AG04449 (cell line): ENCODE measurements at regions not wholly inside any gene's neighbourhood (a gene's known extent, or its start where the extent isn't known, plus 50 kb on each side); places are given as distances from the start of the nearest gene placed in this dataset.

Experiments used
- CTCF ChIA-PET: fragments of 350-600 bp; formaldehyde crosslinking; extraction: SDS; loops from one replicate; lab custom pipeline; 2021; ENCODE audit warnings: antibody characterized with exemption; lab: Yijun Ruan, JAX
- POLR2A ChIA-PET: fragments of 400-600, 350-600 bp; formaldehyde crosslinking; extraction: SDS; loops from one replicate; lab custom pipeline; 2020; ENCODE audit warnings: antibody characterized with exemption, inconsistent platforms; lab: Yijun Ruan, JAX
- DNase-seq: peaks from one replicate; pipeline ENCODE4 v3.0.0-alpha.2; 2010; ENCODE audit warnings: low read depth, low spot score
- H3K4me3 ChIP-seq: 2 replicates; pipeline ENCODE4 v1.5.1; 2011; ENCODE audit warnings: low read depth, mild to moderate bottlenecking, control low read depth, low read length
- CTCF ChIP-seq: IDR thresholded peaks from one replicate; pipeline ENCODE4 v1.5.1; 2011; ENCODE audit warnings: mild to moderate bottlenecking, moderate library complexity, low read length, control low read depth, inconsistent platforms; ENCODE audit not compliant: insufficient read depth; ENCODE audit errors: missing control alignments

DNA sequence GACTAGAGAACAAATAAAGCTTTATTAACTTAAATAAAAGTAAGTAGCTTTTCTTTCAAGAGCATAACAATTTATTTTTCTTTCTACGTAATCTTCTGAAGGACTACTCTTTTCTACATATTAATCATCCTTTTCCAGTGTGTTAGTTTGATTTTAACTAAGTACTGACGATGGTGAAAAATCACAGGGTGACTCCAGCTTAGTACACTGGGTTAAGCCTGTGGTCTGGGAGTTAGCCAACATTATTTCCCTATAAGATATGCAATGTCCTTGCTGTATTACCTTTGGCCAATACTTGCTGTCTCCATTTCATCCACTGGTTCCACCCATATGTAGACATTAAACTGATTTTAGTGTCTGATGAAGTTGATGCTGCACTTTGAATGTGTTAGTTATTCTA, 508.6 kb upstream of the SUCLG2 start:
- POLR2A ChIA-PET, result no interaction called here
- no peak for DNase-seq
- CTCF ChIA-PET, result no interaction called here
- H3K4me3 ChIP-seq, result no peak overlapping the region
- no peak for TF ChIP-seq CTCF

DNA sequence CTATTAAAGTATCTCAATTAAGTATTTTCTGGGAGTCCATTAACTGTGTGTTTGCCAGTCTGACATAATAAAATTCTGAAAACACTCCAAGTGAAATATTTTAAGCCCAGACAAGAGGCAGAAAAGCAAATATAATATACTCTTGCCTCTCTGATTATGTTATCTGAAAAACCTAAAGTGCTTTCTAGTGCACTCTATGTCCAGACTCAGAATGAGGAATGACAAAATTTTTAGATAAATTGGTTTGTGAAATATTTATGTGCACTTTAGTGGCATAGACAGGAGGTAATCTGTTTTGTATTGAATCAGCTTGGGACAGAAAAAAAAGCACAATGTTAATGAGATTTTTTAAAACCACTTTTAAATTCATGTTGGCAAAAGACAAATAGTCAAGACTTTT, 508.2 kb upstream of the SUCLG2 start:
- no peak for DNase-seq
- TF ChIP-seq CTCF, result no peak
- CTCF ChIA-PET, result no interaction called here
- POLR2A ChIA-PET, result no interaction called here
- no peak overlapping the region for H3K4me3 ChIP-seq

GRCh38 chr3:68151359-68151758, 496.9 kb upstream of the SUCLG2 start:
- H3K4me3 ChIP-seq, result no peak overlapping the region
- TF ChIP-seq CTCF, result no peak
- no peak for DNase-seq
- ChIA-PET POLR2A (no interaction called here), CTCF (interaction anchor here (1.7 kb wide), 1 partner anchor 25 kb away, joined by 4 read pairs; no protein-coding TSS in a partner anchor)

DNA sequence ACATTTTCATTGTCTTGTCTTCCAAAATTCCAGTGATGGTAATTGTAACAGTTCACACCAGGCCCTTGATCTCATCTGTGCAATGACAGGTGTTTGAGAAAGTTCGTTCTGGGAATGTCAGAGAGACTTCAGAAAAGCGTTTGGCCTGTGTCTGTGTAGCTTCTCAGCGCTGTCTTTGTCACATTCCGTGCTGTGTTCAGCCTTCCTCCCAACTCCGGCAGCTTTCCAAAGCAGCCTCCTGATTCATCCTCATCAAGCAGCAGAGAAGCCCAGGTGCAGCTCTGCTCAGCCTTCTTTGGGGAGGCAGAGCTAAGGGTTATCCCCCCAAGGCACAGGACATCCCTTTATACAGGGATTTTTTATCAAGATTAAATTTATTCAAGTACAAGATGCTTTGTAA, 494.0 kb upstream of the SUCLG2 start:
- CTCF ChIA-PET, result no interaction called here

DNA sequence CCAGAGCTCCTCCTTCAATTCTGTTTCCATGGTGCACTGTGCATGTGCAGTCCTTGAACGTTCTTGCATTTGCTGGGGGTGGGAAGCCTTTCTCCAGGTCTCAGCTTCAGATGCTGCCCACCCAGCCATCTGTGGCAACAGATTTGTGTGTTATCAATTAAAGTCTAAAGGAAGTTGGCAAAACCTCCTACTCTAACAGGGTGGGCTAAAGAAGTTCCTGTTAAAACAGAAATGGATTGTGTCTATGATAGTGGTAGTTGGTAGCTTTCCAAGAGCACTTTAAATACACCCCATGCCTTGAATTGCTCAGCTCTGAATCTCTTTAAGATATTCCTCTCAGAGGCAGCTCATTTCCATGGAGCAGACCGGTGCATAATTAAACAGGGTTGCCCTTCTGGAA, 488.0 kb upstream of the SUCLG2 start:
- no peak overlapping the region for H3K4me3 ChIP-seq
- no peak for TF ChIP-seq CTCF
- POLR2A ChIA-PET, result no interaction called here
- no peak for DNase-seq
- CTCF ChIA-PET, result no interaction called here

More for the DNA sequence above, 494.0 kb upstream of the SUCLG2 start:
- H3K4me3 ChIP-seq, result no peak overlapping the region
- TF ChIP-seq CTCF, result no peak
- POLR2A ChIA-PET, result no interaction called here
- DNase-seq, result no peak

DNA sequence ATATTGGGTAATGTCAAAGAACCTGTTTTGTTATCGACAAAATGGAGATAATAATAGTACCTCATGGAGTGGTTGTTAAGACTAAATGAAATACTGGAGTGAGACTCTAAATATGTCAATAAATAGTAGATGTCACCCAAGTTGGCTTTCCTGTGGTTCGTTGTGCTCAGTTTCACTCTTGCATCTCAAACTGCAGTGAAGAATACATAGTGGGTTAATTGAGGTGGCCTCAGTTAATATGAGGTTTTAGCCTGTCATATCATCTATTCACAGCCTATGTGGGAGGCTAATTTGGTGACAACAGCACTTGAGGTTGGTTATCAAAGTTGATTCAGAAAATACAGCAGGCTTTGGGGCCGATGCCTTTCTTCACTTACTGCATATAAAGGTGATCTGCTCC, 485.5 kb upstream of the SUCLG2 start:
- TF ChIP-seq CTCF, result no peak
- DNase-seq, result no peak
- ChIA-PET CTCF (no interaction called here), POLR2A (no interaction called here)
- no peak overlapping the region for H3K4me3 ChIP-seq

DNA sequence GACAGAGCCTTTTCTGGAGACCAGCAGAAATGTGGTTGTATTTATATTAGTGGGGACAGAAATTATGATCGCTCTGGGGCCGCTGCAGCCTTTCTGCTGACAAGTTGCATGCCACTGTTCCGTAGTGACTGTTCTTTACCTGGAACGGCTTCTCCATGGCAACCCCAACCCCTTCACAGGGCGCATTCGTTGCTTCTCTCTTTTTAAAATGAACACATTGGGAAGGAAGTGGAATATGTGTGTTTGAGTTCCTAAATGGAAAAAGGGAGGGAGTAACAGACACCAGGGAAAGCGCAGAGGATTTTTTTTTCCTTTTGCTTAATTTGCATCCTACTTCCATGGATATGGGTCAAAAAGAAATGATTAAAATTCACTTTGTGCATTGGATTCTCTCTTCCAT, 482.0 kb upstream of the SUCLG2 start:
- POLR2A ChIA-PET, result no interaction called here
- no peak for DNase-seq
- no peak for TF ChIP-seq CTCF
- CTCF ChIA-PET, result no interaction called here
- H3K4me3 ChIP-seq, result no peak overlapping the region
